ENCODE measurements at regions not wholly inside any gene's neighbourhood (a gene's known extent, or its start where the extent isn't known, plus 50 kb on each side); places are given as distances from the start of the nearest gene placed in this dataset.

GRCh38 chr13:105764486-105764885 lies 771.0 kb downstream of the EFNB2 start:
- H3K9me3 ChIP-seq, result no peaks in the 10 kb centered on the region
- no peaks in the 10 kb centered on the region for H3K4me1 ChIP-seq
- no peak overlapping the region for H3K27ac ChIP-seq
- H3K36me3 ChIP-seq (replicated peaks in 1 of 2; ENCODE audit: insufficient read depth in 1 of 2, low read depth in 2 of 2), result no peaks in the 10 kb centered on the region
- intact Hi-C loops (cut with DNase I), result no loop called here
- TF ChIP-seq CTCF (IDR thresholded peaks at IDR 0.05) (no peak), POLR2A (IDR thresholded peaks at IDR 0.05) (no peak)
- no peak for ATAC-seq
- WGBS, 2 donors, result 72 to 75% methylated on average over 2 of the region's 2 CpGs
- H3K27me3 ChIP-seq, result no peaks in the 10 kb centered on the region
- no peak for DNase-seq
- no peak overlapping the region for H3K4me3 ChIP-seq

GRCh38 chr13:105763851-105764250 lies 771.6 kb downstream of the EFNB2 start:
- Histone ChIP-seq H3K36me3 (replicated peaks in 1 of 2; ENCODE audit: insufficient read depth in 1 of 2, low read depth in 2 of 2) (no peaks in the 10 kb centered on the region), H3K27me3 (no peaks in the 10 kb centered on the region), H3K4me3 (no peak overlapping the region), H3K27ac (no peak overlapping the region), H3K9me3 (no peaks in the 10 kb centered on the region), H3K4me1 (no peaks in the 10 kb centered on the region)
- 76 to 83% methylated on average over 2 of the region's 2 CpGs for WGBS, 2 donors
- intact Hi-C loops (cut with DNase I), result no loop called here
- DNase-seq (no peak), ATAC-seq (no peak)
- TF ChIP-seq POLR2A (IDR thresholded peaks at IDR 0.05), result no peak
- no peak for TF ChIP-seq CTCF (IDR thresholded peaks at IDR 0.05)

GRCh38 chr13:105762096-105762495 lies 773.4 kb downstream of the EFNB2 start:
- no peaks in the 10 kb centered on the region for H3K9me3 ChIP-seq
- no peak overlapping the region for H3K4me3 ChIP-seq
- no peaks in the 10 kb centered on the region for H3K27me3 ChIP-seq
- no peaks in the 10 kb centered on the region for H3K36me3 ChIP-seq (replicated peaks in 1 of 2; ENCODE audit: insufficient read depth in 1 of 2, low read depth in 2 of 2)
- DNase-seq (no peak), ATAC-seq (no peak)
- H3K27ac ChIP-seq, result no peak overlapping the region
- H3K4me1 ChIP-seq, result no peaks in the 10 kb centered on the region
- intact Hi-C loops (cut with DNase I), result no loop called here
- TF ChIP-seq POLR2A (IDR thresholded peaks at IDR 0.05) (no peak), CTCF (IDR thresholded peaks at IDR 0.05) (no peak)
- 67 to 71% methylated on average over 4 of the region's 4 CpGs for WGBS, 2 donors

- no peak for DNase-seq
- Histone ChIP-seq H3K4me1 (no peaks in the 10 kb centered on the region), H3K27me3 (no peaks in the 10 kb centered on the region), H3K4me3 (no peak overlapping the region), H3K36me3 (replicated peaks in 1 of 2; ENCODE audit: insufficient read depth in 1 of 2, low read depth in 2 of 2) (no peaks in the 10 kb centered on the region), H3K9me3 (no peaks in the 10 kb centered on the region), H3K27ac (no peak overlapping the region)
- 66 to 69% methylated on average over 6 of the region's 6 CpGs for WGBS, 2 donors
- ATAC-seq, result no peak
- TF ChIP-seq POLR2A (IDR thresholded peaks at IDR 0.05) (no peak), CTCF (IDR thresholded peaks at IDR 0.05) (no peak)
- intact Hi-C loops (cut with DNase I), result no loop called here
These were observed 776.3 kb downstream of the EFNB2 start for GRCh38 chr13:105758918-105759860.

GRCh38 chr13:105740739-105741138 lies 794.7 kb downstream of the EFNB2 start:
- Histone ChIP-seq H3K9me3 (no peaks in the 10 kb centered on the region), H3K27me3 (no peaks in the 10 kb centered on the region), H3K4me1 (no peaks in the 10 kb centered on the region), H3K27ac (no peak overlapping the region), H3K36me3 (replicated peaks in 1 of 2; ENCODE audit: insufficient read depth in 1 of 2, low read depth in 2 of 2) (no peaks in the 10 kb centered on the region), H3K4me3 (no peak overlapping the region)
- DNase-seq, result no peak
- 31 to 35% methylated on average over 5 to 6 of the region's 6 CpGs for WGBS, 2 donors
- intact Hi-C loops (cut with DNase I), result no loop called here
- no peak for ATAC-seq
- TF ChIP-seq POLR2A (IDR thresholded peaks at IDR 0.05), result no peak
- no peak for TF ChIP-seq CTCF (IDR thresholded peaks at IDR 0.05)
